SH-SY5Y (cell line): ENCODE measurements at regions not wholly inside any gene's neighbourhood (a gene's known extent, or its start where the extent isn't known, plus 50 kb on each side); places are given as distances from the start of the nearest gene placed in this dataset.

Experiments used
- GATA2 ChIP-seq: IDR thresholded peaks from 2 replicates; pipeline ENCODE4 v1.6.1; 2011; ENCODE audit warnings: mild to moderate bottlenecking, low read depth, low read length
- GATA3 ChIP-seq: IDR thresholded peaks from 2 replicates; pipeline ENCODE4 v1.6.1; 2011; ENCODE audit warnings: low read depth, mild to moderate bottlenecking, low read length, moderate library complexity

GRCh38 chr14:40133463-40133862 lies 701.2 kb upstream of the FBXO33 start:
- no peak for TF ChIP-seq GATA2
- TF ChIP-seq GATA3: no peak
